T-helper 1 cell treated with Interleukin-12 subunit alpha and Interleukin-12 subunit beta and Interleukin-4 antibody, amounts not matched to agents 30 μg/mL and 1 μg/mL, for 36 hours (primary cell): ENCODE measurements at regions not wholly inside any gene's neighbourhood (a gene's known extent, or its start where the extent isn't known, plus 50 kb on each side); places are given as distances from the start of the nearest gene placed in this dataset.

ENCODE experiments used
- H3K27ac Mint-ChIP-seq: one replicate; pipeline ENCODE4 v1.8.0; 2021; ENCODE audit warnings: mild to moderate bottlenecking, mixed read lengths
- H3K27me3 Mint-ChIP-seq: one replicate; pipeline ENCODE4 v1.8.0; 2021; ENCODE audit warnings: low read depth, mixed read lengths
- H3K36me3 Mint-ChIP-seq: one replicate; pipeline ENCODE4 v1.8.0; 2021; ENCODE audit warnings: low read depth, mixed read lengths
- H3K4me1 Mint-ChIP-seq: one replicate; pipeline ENCODE4 v1.8.0; 2021; ENCODE audit warnings: low read depth, mixed read lengths
- H3K4me3 Mint-ChIP-seq: one replicate; pipeline ENCODE4 v1.8.0; 2021; ENCODE audit warnings: mild to moderate bottlenecking, moderate library complexity, mixed read lengths
- H3K9me3 Mint-ChIP-seq: one replicate; pipeline ENCODE4 v1.8.0; 2021; ENCODE audit warnings: mixed read lengths

DNA sequence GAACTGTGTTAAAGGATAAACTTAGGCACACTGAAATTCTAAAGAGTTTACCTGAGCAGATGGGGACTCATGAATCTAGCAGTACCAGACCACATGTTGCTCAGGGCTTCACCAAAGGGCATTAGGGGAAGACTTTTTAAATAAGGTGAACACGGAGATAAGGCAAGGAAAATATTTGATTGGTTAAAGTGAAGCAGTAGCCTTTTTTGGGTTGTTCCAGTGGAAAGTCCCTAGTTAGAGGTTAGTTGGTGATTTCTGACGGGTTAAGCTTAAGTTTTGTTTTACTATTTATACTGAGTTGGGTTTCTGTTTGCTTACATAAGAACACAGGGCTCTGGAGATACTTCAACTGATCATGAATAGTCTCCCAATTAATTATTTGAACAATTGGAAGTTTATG is 722.5 kb downstream of the SOCS6 start:
- Mint-ChIP-seq H3K4me1 (no peaks in the 10 kb centered on the region), H3K27me3 (no peaks in the 10 kb centered on the region), H3K27ac (no peak overlapping the region), H3K36me3 (no peaks in the 10 kb centered on the region), H3K9me3 (peaks cover 4% of the 10 kb centered on the region), H3K4me3 (no peak overlapping the region)

GRCh38 chr18:71008257-71008656 is 719.4 kb downstream of the SOCS6 start:
- Mint-ChIP-seq H3K4me1 (no peaks in the 10 kb centered on the region), H3K27me3 (no peaks in the 10 kb centered on the region), H3K9me3 (no peaks in the 10 kb centered on the region), H3K36me3 (no peaks in the 10 kb centered on the region), H3K4me3 (no peak overlapping the region), H3K27ac (no peak overlapping the region)

DNA sequence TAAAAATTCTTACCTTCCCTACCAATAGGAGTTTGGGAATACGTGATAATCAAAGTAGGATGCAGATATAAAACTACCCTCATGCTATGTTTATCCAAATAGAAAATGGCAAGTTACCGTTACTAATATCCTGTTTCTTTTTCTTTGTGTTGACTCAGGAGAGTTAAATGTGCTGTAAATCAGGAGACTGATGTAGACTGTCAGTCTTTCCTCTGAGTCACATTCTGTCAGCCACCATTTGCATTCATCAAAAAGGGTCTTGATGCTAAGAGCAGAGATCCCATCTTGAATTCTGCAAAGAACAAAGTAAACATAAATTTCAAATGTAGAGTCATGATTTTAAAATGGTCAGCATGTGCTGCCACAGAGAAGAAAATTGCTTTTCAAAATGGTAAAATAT is 712.8 kb downstream of the SOCS6 start:
- Mint-ChIP-seq H3K4me3 (no peak overlapping the region), H3K4me1 (no peaks in the 10 kb centered on the region), H3K27me3 (no peaks in the 10 kb centered on the region), H3K27ac (no peak overlapping the region), H3K36me3 (no peaks in the 10 kb centered on the region), H3K9me3 (no peaks in the 10 kb centered on the region)

DNA sequence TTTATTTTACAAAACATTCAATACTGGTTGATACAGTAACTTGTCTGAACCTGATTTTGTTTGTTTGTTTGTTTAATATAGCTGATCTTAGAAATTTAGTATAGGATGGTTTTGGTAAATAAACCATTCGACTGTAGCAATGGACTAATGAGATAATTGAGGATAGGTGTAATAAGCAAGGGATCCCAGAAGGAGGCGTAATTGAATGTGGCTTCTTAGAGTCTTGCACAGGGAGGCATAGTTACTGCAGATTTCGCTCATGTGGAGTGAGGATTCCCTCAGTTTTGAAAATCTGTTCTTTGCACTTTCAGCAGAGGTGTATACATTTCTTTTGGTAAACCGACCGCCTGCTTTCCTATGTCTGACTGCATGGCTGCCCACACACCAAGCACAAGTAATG is 709.6 kb downstream of the SOCS6 start:
- Mint-ChIP-seq H3K4me1 (no peaks in the 10 kb centered on the region), H3K27me3 (no peaks in the 10 kb centered on the region), H3K36me3 (no peaks in the 10 kb centered on the region), H3K9me3 (no peaks in the 10 kb centered on the region), H3K4me3 (no peak overlapping the region), H3K27ac (no peak overlapping the region)

- Mint-ChIP-seq H3K27ac (no peak overlapping the region), H3K9me3 (no peaks in the 10 kb centered on the region), H3K36me3 (no peaks in the 10 kb centered on the region), H3K27me3 (no peaks in the 10 kb centered on the region), H3K4me1 (no peaks in the 10 kb centered on the region), H3K4me3 (no peak overlapping the region)
Observed at GRCh38 chr18:70994116-70994515, 705.3 kb downstream of the SOCS6 start.

DNA sequence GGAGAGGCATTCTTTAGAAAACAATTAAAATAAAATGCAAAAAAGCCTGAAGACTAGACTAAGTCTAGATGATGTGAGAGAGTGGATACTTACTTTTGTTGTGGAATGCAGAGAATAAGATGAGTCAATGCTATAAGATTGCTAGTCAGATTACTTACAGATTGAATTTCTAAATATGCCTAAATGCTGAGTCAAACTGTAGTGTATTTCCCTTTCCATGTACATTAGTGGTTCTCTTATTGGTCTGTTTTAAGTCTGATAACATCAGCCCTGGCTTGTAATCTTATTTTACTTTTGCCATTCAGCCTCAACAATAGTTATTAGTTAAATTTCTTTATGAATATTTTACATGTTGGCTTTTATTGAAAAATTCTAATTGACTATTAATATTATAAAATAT is 702.7 kb downstream of the SOCS6 start:
- no peak overlapping the region for H3K4me3 Mint-ChIP-seq
- H3K9me3 Mint-ChIP-seq: no peaks in the 10 kb centered on the region
- H3K36me3 Mint-ChIP-seq: no peaks in the 10 kb centered on the region
- no peaks in the 10 kb centered on the region for H3K27me3 Mint-ChIP-seq
- H3K4me1 Mint-ChIP-seq: no peaks in the 10 kb centered on the region
- no peak overlapping the region for H3K27ac Mint-ChIP-seq

DNA sequence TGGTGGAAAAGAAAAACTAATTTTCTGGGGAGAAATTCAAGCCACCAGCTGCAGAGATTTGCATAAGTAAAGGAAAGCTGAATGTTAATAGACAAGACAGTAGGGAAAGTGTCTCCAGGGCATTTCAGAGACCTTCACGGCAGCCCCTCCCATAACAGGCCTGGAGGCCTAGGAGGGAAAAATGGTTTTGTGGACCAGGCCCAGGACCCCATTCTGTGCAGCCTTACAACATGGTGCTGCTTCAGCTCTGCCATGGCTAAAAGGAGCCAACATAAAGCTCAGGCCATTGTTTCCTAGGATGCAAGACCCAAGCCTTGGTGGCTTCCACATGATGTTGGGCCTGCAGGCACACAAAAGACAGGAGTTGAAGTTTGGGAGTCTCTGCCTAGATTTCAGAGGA is 697.1 kb downstream of the SOCS6 start:
- Mint-ChIP-seq H3K4me3 (no peak overlapping the region), H3K36me3 (no peaks in the 10 kb centered on the region), H3K27me3 (no peaks in the 10 kb centered on the region), H3K9me3 (peaks cover 18% of the 10 kb centered on the region), H3K4me1 (no peaks in the 10 kb centered on the region), H3K27ac (no peak overlapping the region)

GRCh38 chr18:70982292-70982691 is 693.4 kb downstream of the SOCS6 start:
- no peaks in the 10 kb centered on the region for H3K36me3 Mint-ChIP-seq
- peaks cover 18% of the 10 kb centered on the region for H3K9me3 Mint-ChIP-seq
- no peaks in the 10 kb centered on the region for H3K4me1 Mint-ChIP-seq
- H3K27ac Mint-ChIP-seq: no peak overlapping the region
- no peaks in the 10 kb centered on the region for H3K27me3 Mint-ChIP-seq
- no peak overlapping the region for H3K4me3 Mint-ChIP-seq

DNA sequence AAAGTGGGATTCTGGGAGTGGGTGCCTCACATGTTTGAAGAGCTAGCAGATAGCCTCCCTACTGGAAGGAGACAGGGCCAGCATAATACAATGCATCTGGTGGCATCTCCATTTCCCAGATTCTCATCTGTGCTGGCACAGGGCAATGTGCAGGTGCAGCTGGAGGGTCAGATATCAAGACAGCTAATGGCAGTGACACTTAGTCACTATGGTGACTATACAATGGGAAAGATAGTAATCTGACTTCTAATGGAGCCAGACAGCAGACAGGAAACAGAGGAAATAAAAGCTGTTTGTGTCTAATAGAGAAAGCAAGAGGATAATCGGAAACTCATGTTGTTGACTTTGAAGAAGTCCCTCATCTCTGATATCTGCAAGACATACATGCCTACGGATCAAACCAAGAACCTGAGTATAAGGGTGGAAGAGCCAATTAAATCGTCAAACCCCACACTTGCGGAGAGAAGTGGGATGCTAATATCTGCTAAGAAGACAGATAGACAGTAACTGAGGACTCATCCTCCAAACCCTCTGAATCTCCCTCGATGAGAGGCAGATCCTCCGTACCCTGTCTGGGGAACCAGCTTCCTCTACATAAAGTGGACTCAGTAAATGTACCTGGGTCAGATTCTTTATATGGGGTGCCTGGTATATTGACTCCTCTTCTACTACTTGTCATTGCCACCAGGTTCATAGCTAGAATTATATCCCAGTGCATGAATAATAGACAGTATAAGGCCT is 692.7 kb downstream of the SOCS6 start:
- Mint-ChIP-seq H3K9me3 (peaks cover 18% of the 10 kb centered on the region), H3K4me3 (no peak overlapping the region), H3K27me3 (no peaks in the 10 kb centered on the region), H3K36me3 (no peaks in the 10 kb centered on the region), H3K27ac (no peak overlapping the region), H3K4me1 (no peaks in the 10 kb centered on the region)

DNA sequence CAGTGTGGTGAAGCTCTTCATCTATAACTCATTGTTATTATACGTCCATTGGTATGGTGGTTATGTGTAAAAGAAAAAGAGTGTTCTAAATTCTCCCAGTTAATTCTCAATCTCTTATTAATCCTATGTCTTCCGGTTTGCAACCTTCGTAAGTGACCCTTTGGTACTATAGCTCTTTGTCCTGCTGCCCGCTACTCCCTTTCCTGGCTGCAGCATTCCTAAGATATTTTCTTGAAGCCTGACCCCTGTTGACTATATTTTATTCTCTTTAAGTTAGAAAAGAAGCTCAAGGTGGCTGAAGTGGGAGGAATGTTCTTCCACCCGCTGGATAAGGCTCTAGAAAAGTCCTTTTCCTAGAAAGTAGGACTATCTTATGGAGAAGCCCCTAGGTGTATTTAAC is 684.8 kb downstream of the SOCS6 start:
- Mint-ChIP-seq H3K9me3 (peaks cover 5% of the 10 kb centered on the region), H3K36me3 (no peaks in the 10 kb centered on the region)

DNA sequence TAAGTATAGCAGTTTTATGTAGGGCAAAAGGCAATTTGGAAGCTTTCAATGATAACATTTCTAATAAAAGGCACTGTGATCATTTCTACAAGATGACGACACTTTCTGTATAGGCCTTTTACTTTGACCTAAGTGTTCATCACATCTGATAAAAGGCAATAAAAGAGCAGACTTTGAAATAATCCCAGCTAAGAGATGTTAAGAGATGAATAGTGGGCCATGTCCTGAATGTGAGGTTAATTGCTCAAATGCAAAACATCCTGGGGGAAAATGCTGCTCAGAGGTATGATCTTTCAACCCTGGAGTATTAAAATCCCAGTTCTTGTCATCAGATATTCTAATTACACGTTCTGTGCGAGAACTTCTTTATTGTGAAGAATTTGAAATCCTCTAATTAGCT is 677.6 kb downstream of the SOCS6 start:
- H3K9me3 Mint-ChIP-seq: no peaks in the 10 kb centered on the region
- H3K4me3 Mint-ChIP-seq: no peak overlapping the region
- H3K27ac Mint-ChIP-seq: no peak overlapping the region
- no peaks in the 10 kb centered on the region for H3K4me1 Mint-ChIP-seq
- H3K27me3 Mint-ChIP-seq: no peaks in the 10 kb centered on the region
- H3K36me3 Mint-ChIP-seq: no peaks in the 10 kb centered on the region

More for the DNA sequence above, 684.8 kb downstream of the SOCS6 start:
- Mint-ChIP-seq H3K27me3 (no peaks in the 10 kb centered on the region), H3K4me1 (no peaks in the 10 kb centered on the region), H3K4me3 (no peak overlapping the region), H3K27ac (no peak overlapping the region)

- Mint-ChIP-seq H3K4me3 (no peak overlapping the region), H3K4me1 (no peaks in the 10 kb centered on the region), H3K36me3 (no peaks in the 10 kb centered on the region), H3K27me3 (no peaks in the 10 kb centered on the region), H3K27ac (no peak overlapping the region), H3K9me3 (no peaks in the 10 kb centered on the region)
Observed at GRCh38 chr18:70961939-70962338, 673.1 kb downstream of the SOCS6 start.

DNA sequence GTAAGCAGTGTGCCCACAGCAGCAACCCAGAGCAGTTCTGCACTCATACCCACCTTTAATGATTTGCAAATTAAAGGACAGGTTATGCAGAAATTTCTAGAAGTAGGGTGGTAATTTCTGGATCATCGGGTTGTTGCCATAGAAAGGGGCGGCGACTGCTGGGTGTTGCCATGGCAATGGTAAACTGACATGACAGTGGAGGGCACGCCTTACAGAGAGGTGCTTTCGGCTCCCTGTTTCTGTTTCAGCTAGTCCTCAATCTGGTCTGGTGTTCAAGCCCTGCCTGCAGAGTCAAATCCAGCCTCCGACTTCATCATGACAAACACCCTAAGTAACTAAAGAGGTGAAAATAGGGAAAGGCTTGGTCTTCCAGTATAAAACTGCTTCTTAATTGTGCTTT is 667.7 kb downstream of the SOCS6 start:
- no peak overlapping the region for H3K27ac Mint-ChIP-seq
- H3K36me3 Mint-ChIP-seq: no peaks in the 10 kb centered on the region
- H3K4me3 Mint-ChIP-seq: no peak overlapping the region
- no peaks in the 10 kb centered on the region for H3K9me3 Mint-ChIP-seq
- no peaks in the 10 kb centered on the region for H3K27me3 Mint-ChIP-seq
- no peaks in the 10 kb centered on the region for H3K4me1 Mint-ChIP-seq

- no peak overlapping the region for H3K27ac Mint-ChIP-seq
- H3K4me3 Mint-ChIP-seq: no peak overlapping the region
- H3K9me3 Mint-ChIP-seq: no peaks in the 10 kb centered on the region
- H3K4me1 Mint-ChIP-seq: no peaks in the 10 kb centered on the region
- no peaks in the 10 kb centered on the region for H3K36me3 Mint-ChIP-seq
- no peaks in the 10 kb centered on the region for H3K27me3 Mint-ChIP-seq
Observed at GRCh38 chr18:70936160-70936559, 647.3 kb downstream of the SOCS6 start.

DNA sequence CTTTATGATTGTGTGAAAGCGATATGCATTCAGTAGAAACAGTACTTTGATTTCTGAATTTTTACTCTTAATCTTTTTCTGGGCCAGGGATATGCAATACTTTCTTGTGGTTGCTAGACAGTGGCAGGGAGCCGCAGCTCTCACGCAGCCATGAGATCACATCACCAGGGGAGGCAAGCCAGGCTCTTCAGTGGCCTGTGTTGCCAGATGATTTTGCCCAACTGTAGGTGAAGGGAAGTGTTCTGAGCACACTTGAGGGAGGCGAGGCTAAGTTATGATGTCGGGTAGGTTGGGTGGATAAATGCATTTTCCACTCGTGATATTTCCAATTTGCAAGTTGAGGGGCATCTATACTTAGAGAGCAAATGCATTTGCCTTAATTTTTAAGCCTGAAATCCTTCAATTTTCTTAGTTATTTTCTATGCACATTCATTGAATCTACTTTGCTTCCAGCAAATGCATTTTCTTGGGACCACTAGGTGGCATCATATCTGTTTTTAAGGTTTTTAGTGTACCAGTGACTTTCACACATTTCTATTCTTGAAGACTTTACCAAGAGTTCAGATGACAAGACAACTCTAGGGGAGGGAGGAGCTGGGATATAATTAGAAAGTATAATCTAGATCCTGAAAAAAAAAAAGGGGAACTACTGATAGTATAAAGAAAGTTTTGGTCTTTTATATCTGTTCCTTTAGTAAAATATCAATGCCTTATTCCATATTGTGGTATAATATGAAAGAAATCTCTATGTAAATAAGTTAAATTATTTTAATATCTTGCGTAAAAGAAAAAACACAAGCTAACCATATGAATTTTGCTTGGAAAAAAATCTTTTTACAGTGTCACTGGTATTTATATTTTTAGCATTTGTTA is 643.3 kb downstream of the SOCS6 start:
- H3K27me3 Mint-ChIP-seq: no peaks in the 10 kb centered on the region
- no peak overlapping the region for H3K27ac Mint-ChIP-seq
- no peaks in the 10 kb centered on the region for H3K9me3 Mint-ChIP-seq
- no peak overlapping the region for H3K4me3 Mint-ChIP-seq
- H3K4me1 Mint-ChIP-seq: no peaks in the 10 kb centered on the region
- H3K36me3 Mint-ChIP-seq: no peaks in the 10 kb centered on the region
